OCI-LY7 (cell line): ENCODE measurements at regions not wholly inside any gene's neighbourhood (a gene's known extent, or its start where the extent isn't known, plus 50 kb on each side); places are given as distances from the start of the nearest gene placed in this dataset.
"Not testable (repeated sequence)": the region's sequence is repeated elsewhere in the genome, so short reads cannot be mapped to it uniquely, and the experiment has no call there.

Source experiments
- BruUV-seq: library from RNA; stranded (reverse); fragments of 400-500 nt; replicated peaks from 2 replicates; lab custom pipeline; 2021; lab: Mats Ljungman, UMichigan
- CTCF ChIA-PET: fragments of 300-600 bp; sonication (Branson Sonifier 250); formaldehyde crosslinking; loops from one replicate; lab custom pipeline; 2022; ENCODE audit warnings: antibody characterized with exemption; ENCODE audit not compliant: unreplicated experiment; lab: Charles Lee
- POLR2A ChIA-PET: fragments of 300-600 bp; sonication (Branson Sonifier 250); formaldehyde crosslinking; loops from one replicate; lab custom pipeline; 2022; ENCODE audit warnings: antibody characterized with exemption; lab: Charles Lee
- DNase-seq: peaks from one replicate; pipeline ENCODE4 v3.0.0-alpha.2; 2015; ENCODE audit warnings: low spot score
- H2AFZ ChIP-seq: fragments of 200-600 bp; sonication (generic), shearing (Covaris generic); 2 replicates; pipeline ENCODE4 v1.6.1; 2014; ENCODE audit warnings: mild to moderate bottlenecking, antibody characterized with exemption, low read length, moderate library complexity
- H3K27ac ChIP-seq: fragments of 200-600 bp; sonication (generic); 2 replicates; pipeline ENCODE4 v1.5.1; 2014; ENCODE audit warnings: mixed run types, low read depth, mild to moderate bottlenecking, moderate library complexity, low read length, inconsistent platforms; ENCODE audit not compliant: poor library complexity, severe bottlenecking
- H3K36me3 ChIP-seq: fragments of 200-600 bp; sonication (generic); 2 replicates; pipeline ENCODE4 v1.6.1; 2014; ENCODE audit warnings: mild to moderate bottlenecking, antibody characterized with exemption, low read length, moderate library complexity, mixed read lengths; ENCODE audit not compliant: insufficient read depth
- H3K4me1 ChIP-seq: fragments of 200-600 bp; sonication (generic); 2 replicates; pipeline ENCODE4 v1.5.1; 2014; ENCODE audit warnings: mild to moderate bottlenecking, low read length; ENCODE audit not compliant: insufficient read depth, poor library complexity, severe bottlenecking
- H3K4me2 ChIP-seq: fragments of 200-600 bp; sonication (generic); 2 replicates; pipeline ENCODE4 v1.6.1; 2014; ENCODE audit warnings: mild to moderate bottlenecking, low read length
- H3K4me3 ChIP-seq: fragments of 200-600 bp; sonication (generic); 2 replicates; pipeline ENCODE4 v1.5.1; 2014; ENCODE audit warnings: mild to moderate bottlenecking, low read depth, low read length; ENCODE audit not compliant: poor library complexity, severe bottlenecking
- H3K79me2 ChIP-seq: fragments of 200-600 bp; sonication (generic); 2 replicates; pipeline ENCODE4 v1.6.1; 2016; ENCODE audit warnings: low read depth, mild to moderate bottlenecking, low read length, moderate library complexity, mixed read lengths; ENCODE audit not compliant: insufficient read depth
- H3K9me2 ChIP-seq: fragments of 200-600 bp; sonication (generic); 2 replicates; pipeline ENCODE4 v1.6.1; 2016; ENCODE audit warnings: mild to moderate bottlenecking, low read length, mixed read lengths; ENCODE audit not compliant: insufficient read depth
- H3K9me3 ChIP-seq: fragments of 200-600 bp; sonication (generic); 2 replicates; pipeline ENCODE4 v1.6.1; 2014; ENCODE audit warnings: mild to moderate bottlenecking, mixed run types, low read length, mixed read lengths
- H4K20me1 ChIP-seq: fragments of 200-600 bp; sonication (generic); 2 replicates; pipeline ENCODE4 v1.6.1; 2014; ENCODE audit warnings: mild to moderate bottlenecking, antibody characterized with exemption, low read length, moderate library complexity, mixed read lengths; ENCODE audit not compliant: insufficient read depth
- EZH2phosphoT487 ChIP-seq: fragments of 200-600 bp; sonication (generic); IDR thresholded peaks from 2 replicates; pipeline ENCODE4 v1.6.1; 2018; ENCODE audit warnings: low read depth, borderline replicate concordance, mild to moderate bottlenecking, mixed run types, antibody characterized with exemption, low read length, moderate library complexity, mixed read lengths
- intact Hi-C: fragments of 100-400 bp; cut with micrococcal nuclease; formaldehyde crosslinking; loops from one replicate; pipeline ENCODE4 v1.10.0; 2022; ENCODE audit not compliant: unreplicated experiment
- TF ChIP-seq, protein P1 (sequence below): fragments of 200-600 bp; sonication (generic); conservative IDR thresholded peaks from 2 replicates; pipeline ENCODE4 v1.5.1; 2014; ENCODE audit warnings: mild to moderate bottlenecking, antibody characterized with exemption, low read length, moderate library complexity, mixed read lengths

DNA sequence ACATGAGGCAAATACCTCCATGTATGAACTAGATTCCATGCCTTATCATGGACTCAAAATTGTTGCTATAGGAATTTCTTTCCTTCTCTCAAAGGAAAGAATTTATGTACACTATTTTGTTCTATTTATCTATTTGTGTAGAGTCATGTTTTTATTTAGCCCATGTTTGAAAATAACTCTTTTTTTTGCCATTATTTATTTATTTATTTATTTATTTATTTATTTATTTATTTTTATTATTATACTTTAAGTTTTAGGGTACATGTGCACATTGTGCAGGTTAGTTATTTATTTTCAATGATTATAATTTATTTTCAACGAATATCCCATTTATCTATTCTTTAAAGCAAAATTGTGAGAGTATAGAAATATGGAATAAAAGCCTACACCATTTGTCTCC lies 177.9 kb downstream of the MAGEE1 start:
- H3K9me3 ChIP-seq: no peaks in the 10 kb centered on the region
- H2AFZ ChIP-seq: no peak overlapping the region
- H3K4me2 ChIP-seq: no peak overlapping the region
- CTCF ChIA-PET: no interaction called here
- no peak for DNase-seq
- no peaks in the 10 kb centered on the region for H4K20me1 ChIP-seq
- H3K9me2 ChIP-seq: no peaks in the 10 kb centered on the region
- no peaks in the 10 kb centered on the region for H3K36me3 ChIP-seq
- no TSS peak for BruUV-seq
- no peaks in the 10 kb centered on the region for H3K79me2 ChIP-seq
- TF ChIP-seq, protein P1, sequence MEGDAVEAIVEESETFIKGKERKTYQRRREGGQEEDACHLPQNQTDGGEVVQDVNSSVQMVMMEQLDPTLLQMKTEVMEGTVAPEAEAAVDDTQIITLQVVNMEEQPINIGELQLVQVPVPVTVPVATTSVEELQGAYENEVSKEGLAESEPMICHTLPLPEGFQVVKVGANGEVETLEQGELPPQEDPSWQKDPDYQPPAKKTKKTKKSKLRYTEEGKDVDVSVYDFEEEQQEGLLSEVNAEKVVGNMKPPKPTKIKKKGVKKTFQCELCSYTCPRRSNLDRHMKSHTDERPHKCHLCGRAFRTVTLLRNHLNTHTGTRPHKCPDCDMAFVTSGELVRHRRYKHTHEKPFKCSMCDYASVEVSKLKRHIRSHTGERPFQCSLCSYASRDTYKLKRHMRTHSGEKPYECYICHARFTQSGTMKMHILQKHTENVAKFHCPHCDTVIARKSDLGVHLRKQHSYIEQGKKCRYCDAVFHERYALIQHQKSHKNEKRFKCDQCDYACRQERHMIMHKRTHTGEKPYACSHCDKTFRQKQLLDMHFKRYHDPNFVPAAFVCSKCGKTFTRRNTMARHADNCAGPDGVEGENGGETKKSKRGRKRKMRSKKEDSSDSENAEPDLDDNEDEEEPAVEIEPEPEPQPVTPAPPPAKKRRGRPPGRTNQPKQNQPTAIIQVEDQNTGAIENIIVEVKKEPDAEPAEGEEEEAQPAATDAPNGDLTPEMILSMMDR: no peak
- no peak for TF ChIP-seq EZH2phosphoT487
- H3K4me1 ChIP-seq: no peaks in the 10 kb centered on the region
- no peak overlapping the region for H3K27ac ChIP-seq
- POLR2A ChIA-PET: no interaction called here
- intact Hi-C loops: no loop called here
- no peak overlapping the region for H3K4me3 ChIP-seq

DNA sequence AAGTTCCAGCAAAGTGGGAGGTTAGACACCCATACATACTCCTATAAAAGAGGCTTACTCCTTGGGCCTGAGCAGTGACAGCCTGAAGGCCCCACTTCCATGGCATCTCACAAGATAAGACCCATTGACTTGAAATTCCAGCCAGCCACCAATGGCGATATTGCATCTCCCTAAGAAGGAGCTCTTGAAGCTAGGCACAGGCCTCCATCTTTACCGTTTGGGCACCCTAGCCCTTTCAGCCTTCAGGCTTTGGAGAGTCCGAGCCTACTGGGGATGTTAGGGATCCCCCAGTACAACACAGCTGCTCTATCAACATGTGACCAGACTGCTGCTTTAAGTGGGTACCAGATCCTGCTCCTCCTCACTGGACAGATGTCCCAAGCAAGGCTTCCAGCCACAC lies 189.5 kb downstream of the MAGEE1 start:
- Histone ChIP-seq H3K79me2 (no peaks in the 10 kb centered on the region), H3K9me2 (no peaks in the 10 kb centered on the region), H2AFZ (no peak overlapping the region), H3K9me3 (no peaks in the 10 kb centered on the region), H3K4me1 (no peaks in the 10 kb centered on the region), H3K4me3 (no peak overlapping the region), H3K36me3 (no peaks in the 10 kb centered on the region), H3K4me2 (no peak overlapping the region), H4K20me1 (no peaks in the 10 kb centered on the region), H3K27ac (no peak overlapping the region)
- ChIA-PET POLR2A (no interaction called here), CTCF (no interaction called here)
- no peak for DNase-seq
- intact Hi-C loops: no loop called here
- no peak for TF ChIP-seq EZH2phosphoT487
- TF ChIP-seq, protein P1: no peak
- no TSS peak for BruUV-seq

DNA sequence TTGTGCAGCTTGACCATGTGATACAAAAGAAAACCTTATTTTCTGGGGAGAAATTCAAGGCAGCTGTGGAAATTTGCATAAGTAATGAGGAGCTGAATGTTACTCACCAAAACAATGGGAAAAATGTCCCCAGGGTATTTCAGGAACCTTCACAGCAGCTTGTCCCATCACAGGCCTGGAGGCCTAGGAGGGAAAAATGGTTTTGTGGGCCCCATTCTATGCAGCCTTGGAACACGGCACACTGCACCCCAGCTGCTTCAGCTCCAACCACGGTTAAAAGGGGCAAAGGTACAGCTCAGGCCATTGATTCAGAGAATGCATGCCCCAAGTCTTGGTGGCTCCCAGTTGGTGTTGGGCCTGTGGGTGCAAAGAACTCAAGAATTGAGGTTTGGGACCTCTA lies 216.1 kb downstream of the MAGEE1 start:
- no TSS peak for BruUV-seq
- TF ChIP-seq, protein P1: no peak
- no peak for TF ChIP-seq EZH2phosphoT487
- POLR2A ChIA-PET: no interaction called here
- H3K9me2 ChIP-seq: no peaks in the 10 kb centered on the region
- H2AFZ ChIP-seq: no peak overlapping the region
- intact Hi-C loops: no loop called here
- no peaks in the 10 kb centered on the region for H4K20me1 ChIP-seq
- no peaks in the 10 kb centered on the region for H3K9me3 ChIP-seq
- H3K4me1 ChIP-seq: no peaks in the 10 kb centered on the region
- no peak overlapping the region for H3K4me3 ChIP-seq
- no peak overlapping the region for H3K27ac ChIP-seq
- CTCF ChIA-PET: no interaction called here
- no peaks in the 10 kb centered on the region for H3K36me3 ChIP-seq
- DNase-seq: no peak
- no peaks in the 10 kb centered on the region for H3K79me2 ChIP-seq
- no peak overlapping the region for H3K4me2 ChIP-seq

DNA sequence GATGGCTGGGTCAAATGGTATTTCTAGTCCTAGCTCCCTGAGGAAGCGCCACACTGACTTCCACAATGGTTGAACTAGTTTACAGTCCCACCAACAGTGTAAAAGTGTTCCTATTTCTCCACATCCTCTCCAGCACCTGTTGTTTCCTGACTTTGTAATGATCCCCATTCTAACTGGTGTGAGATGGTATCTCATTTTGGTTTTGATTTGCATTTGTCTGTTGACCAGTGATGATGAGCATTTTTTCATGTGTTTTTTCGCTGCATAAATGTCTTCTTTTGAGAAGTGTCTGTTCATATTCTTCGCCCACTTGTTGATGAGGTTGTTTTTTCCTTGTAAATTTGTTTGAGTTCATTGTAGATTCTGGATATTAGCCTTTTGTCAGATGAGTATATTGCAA lies 223.9 kb downstream of the MAGEE1 start:
- H3K4me1 ChIP-seq, H3K4me2 ChIP-seq, H3K36me3 ChIP-seq, H3K79me2 ChIP-seq, H3K4me3 ChIP-seq, POLR2A ChIA-PET, H3K27ac ChIP-seq, H3K9me3 ChIP-seq, intact Hi-C loops, H2AFZ ChIP-seq, H4K20me1 ChIP-seq, H3K9me2 ChIP-seq, CTCF ChIA-PET, BruUV-seq, DNase-seq: not testable (repeated sequence)
